OCI-LY1 (cell line): ENCODE measurements at regions not wholly inside any gene's neighbourhood (a gene's known extent, or its start where the extent isn't known, plus 50 kb on each side); places are given as distances from the start of the nearest gene placed in this dataset.

ENCODE experiments used
- H2AFZ ChIP-seq: fragments of 200-600 bp; sonication (generic), shearing (Covaris generic); 2 replicates; pipeline ENCODE4 v1.6.0; 2014; ENCODE audit warnings: antibody characterized with exemption, mild to moderate bottlenecking, low read length
- H3F3A ChIP-seq: fragments of 200-600 bp; sonication (generic), shearing (Covaris generic); 2 replicates; pipeline ENCODE4 v1.6.0; 2014; ENCODE audit warnings: mild to moderate bottlenecking, antibody characterized with exemption, low read length, moderate library complexity; ENCODE audit not compliant: insufficient read depth
- H3K27ac ChIP-seq: fragments of 200-600 bp; sonication (generic); 2 replicates; pipeline ENCODE4 v1.5.1; 2014; ENCODE audit warnings: low read length, mixed run types, mild to moderate bottlenecking, low read depth; ENCODE audit not compliant: poor library complexity, severe bottlenecking
- H3K27me3 ChIP-seq: fragments of 200-600 bp; sonication (generic); 2 replicates; pipeline ENCODE4 v1.6.0; 2014; ENCODE audit warnings: antibody characterized with exemption, mild to moderate bottlenecking, low read length, moderate library complexity; ENCODE audit not compliant: insufficient read depth
- H3K36me3 ChIP-seq: fragments of 200-600 bp; sonication (generic); 2 replicates; pipeline ENCODE4 v1.6.1; 2014; ENCODE audit warnings: mild to moderate bottlenecking, antibody characterized with exemption, low read length, moderate library complexity, mixed read lengths; ENCODE audit not compliant: insufficient read depth
- H3K4me1 ChIP-seq: fragments of 200-600 bp; sonication (generic); 2 replicates; pipeline ENCODE4 v1.5.1; 2014; ENCODE audit warnings: mild to moderate bottlenecking, low read length, moderate library complexity; ENCODE audit not compliant: insufficient read depth, severe bottlenecking
- H3K4me2 ChIP-seq: fragments of 200-600 bp; sonication (generic), shearing (Covaris generic); 2 replicates; pipeline ENCODE4 v1.6.1; 2014; ENCODE audit warnings: low read length
- H3K4me3 ChIP-seq: fragments of 200-600 bp; sonication (generic); 2 replicates; pipeline ENCODE4 v1.5.1; 2014; ENCODE audit warnings: low read length, low read depth, mild to moderate bottlenecking, mixed read lengths; ENCODE audit not compliant: poor library complexity, severe bottlenecking
- H3K79me2 ChIP-seq: fragments of 200-600 bp; shearing (Covaris generic); 2 replicates; pipeline ENCODE4 v1.6.1; 2016; ENCODE audit warnings: mixed run types, low read length, mixed read lengths; ENCODE audit not compliant: insufficient read depth
- H3K9ac ChIP-seq: fragments of 200-600 bp; sonication (generic), shearing (Covaris generic); 2 replicates; pipeline ENCODE4 v1.6.1; 2014; ENCODE audit warnings: mild to moderate bottlenecking, low read length, mixed read lengths
- H3K9me2 ChIP-seq: fragments of 200-600 bp; sonication (generic), shearing (Covaris generic); 2 replicates; pipeline ENCODE4 v1.6.1; 2014; ENCODE audit warnings: low read depth, mild to moderate bottlenecking, low read length, mixed read lengths
- H3K9me3 ChIP-seq: fragments of 200-600 bp; shearing (Covaris generic); 2 replicates; pipeline ENCODE4 v1.6.1; 2014; ENCODE audit warnings: low read length, mixed read lengths
- H4K20me1 ChIP-seq: fragments of 200-600 bp; sonication (generic), shearing (Covaris generic); 2 replicates; pipeline ENCODE4 v1.6.0; 2016; ENCODE audit warnings: mild to moderate bottlenecking, low read length; ENCODE audit not compliant: insufficient read depth
- EZH2 ChIP-seq: fragments of 200-600 bp; sonication (generic), shearing (Covaris generic); IDR thresholded peaks from 2 replicates; pipeline ENCODE4 v1.8.0; 2017; ENCODE audit warnings: borderline replicate concordance, mixed run types, mild to moderate bottlenecking, antibody characterized with exemption, low read length, moderate library complexity, mixed read lengths
- TF ChIP-seq, protein P1 (sequence below): fragments of 200-600 bp; sonication (generic), shearing (Covaris generic); IDR thresholded peaks from 2 replicates; pipeline ENCODE4 v1.5.1; 2017; ENCODE audit warnings: mild to moderate bottlenecking, antibody characterized with exemption, low read length, moderate library complexity, mixed read lengths

- H3K36me3 ChIP-seq: no peaks in the 10 kb centered on the region
- no peaks in the 10 kb centered on the region for H3K27me3 ChIP-seq
- no peaks in the 10 kb centered on the region for H3F3A ChIP-seq
- H3K4me3 ChIP-seq: no peak overlapping the region
- no peaks in the 10 kb centered on the region for H3K79me2 ChIP-seq
- H3K27ac ChIP-seq: no peak overlapping the region
- H2AFZ ChIP-seq: no peak overlapping the region
- no peaks in the 10 kb centered on the region for H3K9me3 ChIP-seq
- no peak overlapping the region for H3K9ac ChIP-seq
- no peak overlapping the region for H3K4me2 ChIP-seq
- no peak for TF ChIP-seq EZH2
- TF ChIP-seq, protein P1, sequence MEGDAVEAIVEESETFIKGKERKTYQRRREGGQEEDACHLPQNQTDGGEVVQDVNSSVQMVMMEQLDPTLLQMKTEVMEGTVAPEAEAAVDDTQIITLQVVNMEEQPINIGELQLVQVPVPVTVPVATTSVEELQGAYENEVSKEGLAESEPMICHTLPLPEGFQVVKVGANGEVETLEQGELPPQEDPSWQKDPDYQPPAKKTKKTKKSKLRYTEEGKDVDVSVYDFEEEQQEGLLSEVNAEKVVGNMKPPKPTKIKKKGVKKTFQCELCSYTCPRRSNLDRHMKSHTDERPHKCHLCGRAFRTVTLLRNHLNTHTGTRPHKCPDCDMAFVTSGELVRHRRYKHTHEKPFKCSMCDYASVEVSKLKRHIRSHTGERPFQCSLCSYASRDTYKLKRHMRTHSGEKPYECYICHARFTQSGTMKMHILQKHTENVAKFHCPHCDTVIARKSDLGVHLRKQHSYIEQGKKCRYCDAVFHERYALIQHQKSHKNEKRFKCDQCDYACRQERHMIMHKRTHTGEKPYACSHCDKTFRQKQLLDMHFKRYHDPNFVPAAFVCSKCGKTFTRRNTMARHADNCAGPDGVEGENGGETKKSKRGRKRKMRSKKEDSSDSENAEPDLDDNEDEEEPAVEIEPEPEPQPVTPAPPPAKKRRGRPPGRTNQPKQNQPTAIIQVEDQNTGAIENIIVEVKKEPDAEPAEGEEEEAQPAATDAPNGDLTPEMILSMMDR: no peak
- H4K20me1 ChIP-seq: no peaks in the 10 kb centered on the region
- no peaks in the 10 kb centered on the region for H3K9me2 ChIP-seq
- H3K4me1 ChIP-seq: no peaks in the 10 kb centered on the region
Observed at GRCh38 chr4:138835832-138836533, 179.6 kb upstream of the NOCT start.

GRCh38 chr4:138833974-138834373, 181.6 kb upstream of the NOCT start:
- no peaks in the 10 kb centered on the region for H4K20me1 ChIP-seq
- no peaks in the 10 kb centered on the region; the same call in 1 of the 2 replicates for H3K27me3 ChIP-seq
- H3K79me2 ChIP-seq: no peaks in the 10 kb centered on the region
- no peaks in the 10 kb centered on the region for H3K36me3 ChIP-seq
- no peak overlapping the region for H3K4me3 ChIP-seq
- TF ChIP-seq, protein P1: no peak
- no peak for TF ChIP-seq EZH2
- H3K27ac ChIP-seq: no peak overlapping the region
- H2AFZ ChIP-seq: no peak overlapping the region
- H3K9me2 ChIP-seq: no peaks in the 10 kb centered on the region
- H3K9ac ChIP-seq: no peak overlapping the region
- H3K9me3 ChIP-seq: no peaks in the 10 kb centered on the region
- H3F3A ChIP-seq: no peaks in the 10 kb centered on the region
- no peaks in the 10 kb centered on the region for H3K4me1 ChIP-seq
- H3K4me2 ChIP-seq: no peak overlapping the region

DNA sequence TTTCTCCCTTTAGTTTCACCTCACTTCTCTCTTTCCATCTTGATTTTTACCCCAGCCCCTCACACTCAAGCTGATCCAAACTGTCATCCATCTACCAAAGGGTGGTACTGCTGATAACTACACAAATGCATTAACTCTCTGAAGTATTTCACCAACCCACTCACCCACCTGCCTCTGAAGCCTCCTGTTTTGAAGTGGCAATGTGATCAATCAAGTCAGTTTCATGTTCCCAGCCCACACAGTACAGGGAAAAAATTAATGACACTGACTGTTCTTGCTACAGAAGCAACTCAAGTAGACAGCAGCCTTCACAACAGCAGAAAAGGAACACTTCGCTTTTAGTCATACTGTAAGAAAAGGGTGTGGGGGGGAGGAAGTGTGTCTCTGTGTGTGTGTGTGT, 183.0 kb upstream of the NOCT start:
- no peak for TF ChIP-seq EZH2
- TF ChIP-seq, protein P1: no peak

More for the DNA sequence above, 183.0 kb upstream of the NOCT start:
- Histone ChIP-seq H3F3A (no peaks in the 10 kb centered on the region), H3K9me2 (no peaks in the 10 kb centered on the region), H3K79me2 (no peaks in the 10 kb centered on the region), H3K27me3 (no peaks in the 10 kb centered on the region; the same call in 1 of the 2 replicates), H2AFZ (no peak overlapping the region), H3K4me2 (no peak overlapping the region), H3K9ac (no peak overlapping the region), H3K36me3 (no peaks in the 10 kb centered on the region), H3K4me3 (no peak overlapping the region), H3K9me3 (no peaks in the 10 kb centered on the region), H3K4me1 (no peaks in the 10 kb centered on the region), H4K20me1 (no peaks in the 10 kb centered on the region), H3K27ac (no peak overlapping the region)
